NCI-H2081 (cell line): ENCODE measurements at regions not wholly inside any gene's neighbourhood (a gene's known extent, or its start where the extent isn't known, plus 50 kb on each side); places are given as distances from the start of the nearest gene placed in this dataset.

ENCODE experiments used
- DNase-seq, 2 experiments: peaks; one replicate each; lab custom pipeline; 2025; lab: John Stamatoyannopoulos, UW

- no peak for DNase-seq
Observed at GRCh38 chr1:22315315-22316078, 136.2 kb upstream of the ZBTB40 start.

GRCh38 chr1:22317231-22317919, 134.3 kb upstream of the ZBTB40 start:
- peak; percentile 19 to 41 for DNase-seq

DNA sequence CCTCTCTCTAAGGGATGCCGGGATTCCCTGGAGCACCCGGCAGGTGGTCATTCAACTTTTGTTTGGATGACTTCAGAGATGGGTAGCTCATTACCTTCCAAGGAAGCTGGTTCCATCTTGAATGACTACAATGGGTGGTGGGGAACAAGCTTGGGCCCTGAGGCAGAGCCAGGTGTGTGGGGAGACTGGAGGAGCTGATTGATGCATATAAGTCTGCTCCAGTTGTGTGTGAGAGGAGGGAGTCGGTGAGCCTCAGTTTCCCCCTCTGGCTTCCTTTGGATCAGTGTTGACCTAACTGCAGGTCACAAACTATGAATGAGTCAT, 133.8 kb upstream of the ZBTB40 start:
- DNase-seq: no peak

GRCh38 chr1:22318279-22318981, 133.2 kb upstream of the ZBTB40 start:
- peak; percentile 94 to 96 for DNase-seq

- DNase-seq: no peak
Observed at GRCh38 chr1:22319608-22320007, 132.0 kb upstream of the ZBTB40 start.

DNA sequence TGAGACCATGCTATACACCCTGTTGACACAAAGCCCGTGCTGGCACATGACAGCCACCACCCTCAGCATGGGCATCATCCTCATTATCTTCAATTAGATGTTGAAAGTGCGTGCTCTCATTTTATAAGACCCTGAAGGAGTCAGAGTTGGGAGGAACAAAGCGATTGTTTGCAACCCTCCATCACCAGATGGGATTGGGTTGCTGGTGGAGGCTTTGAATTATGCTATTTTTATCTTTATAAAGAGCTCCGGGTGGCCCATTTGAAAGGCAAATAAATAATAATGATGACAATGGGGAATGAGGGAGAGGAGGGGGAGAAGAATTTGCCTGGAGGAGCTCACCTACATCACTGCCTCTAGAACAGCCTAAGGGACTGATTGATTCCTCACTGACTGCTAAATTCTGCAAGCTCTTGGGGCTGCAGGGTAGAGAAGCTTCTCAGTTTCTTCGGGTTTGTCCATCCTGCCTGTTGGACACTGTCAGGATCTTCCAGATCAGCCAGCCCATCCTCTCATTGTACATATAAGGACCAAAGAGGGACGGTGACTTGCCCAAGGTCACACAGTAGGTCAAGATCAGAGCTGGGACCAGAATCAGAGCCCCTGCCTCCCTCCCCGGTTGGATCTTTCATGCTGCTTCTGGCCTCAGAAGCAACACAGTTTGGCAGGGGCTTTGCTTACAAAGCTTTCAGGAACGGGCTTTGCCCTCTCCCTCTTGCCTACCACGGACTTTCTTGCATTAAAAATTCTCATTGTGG, 130.9 kb upstream of the ZBTB40 start:
- DNase-seq: peak; percentile 91 to 94

DNA sequence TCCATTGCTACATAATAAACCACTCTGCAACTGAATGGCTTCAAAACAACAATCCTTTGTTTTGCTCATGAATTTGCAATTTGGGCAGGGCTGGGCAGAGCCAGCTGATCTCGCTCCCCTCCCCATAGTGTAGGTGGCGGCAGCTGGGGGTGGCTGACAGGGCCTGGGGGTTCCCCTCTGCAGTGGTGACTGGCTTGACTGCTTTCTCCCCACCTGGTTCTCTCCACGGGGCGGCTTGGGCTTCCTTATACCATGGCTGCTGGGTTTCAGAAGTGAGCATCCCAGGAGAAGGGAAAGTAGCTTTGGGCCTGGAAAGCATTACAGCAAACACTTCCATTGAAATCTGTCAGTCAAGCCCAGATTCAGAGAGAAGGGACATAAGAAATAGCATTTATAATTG, 129.7 kb upstream of the ZBTB40 start:
- no peak for DNase-seq

DNA sequence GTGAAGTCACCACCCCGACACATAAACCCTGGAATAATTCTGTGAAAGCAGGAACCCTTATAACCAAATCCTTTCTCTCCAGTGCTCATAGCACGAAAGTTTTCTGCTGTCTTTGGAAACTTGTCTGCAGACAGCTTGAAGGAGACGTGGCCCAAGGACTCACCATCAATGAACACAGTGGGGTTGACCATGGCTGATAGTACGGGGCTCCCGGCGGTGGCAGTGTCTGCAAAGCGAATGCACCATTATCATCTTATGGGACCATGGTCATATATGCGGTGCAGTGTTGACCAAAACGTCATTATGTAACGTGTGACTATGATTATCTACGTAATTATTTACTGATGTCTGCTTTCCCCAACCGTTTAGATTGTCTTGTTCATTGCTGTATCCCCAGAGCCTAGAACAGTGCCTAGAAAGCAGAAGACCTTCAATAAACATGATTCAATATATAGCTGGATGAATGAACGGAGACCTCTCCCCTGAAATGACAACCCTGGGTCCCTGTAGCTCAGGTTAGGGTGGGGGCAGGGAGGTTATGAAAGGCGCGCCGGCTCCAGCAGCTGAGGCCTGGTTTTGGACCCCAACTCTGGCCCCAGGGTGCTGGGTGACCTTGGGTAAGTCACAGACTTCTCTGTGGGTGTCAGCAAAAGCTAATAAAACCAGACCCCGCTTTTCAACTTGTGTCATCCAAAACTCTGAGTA, 128.4 kb upstream of the ZBTB40 start:
- DNase-seq: no peak

GRCh38 chr1:22323846-22324504, 127.7 kb upstream of the ZBTB40 start:
- peak in 1 of 2 experiments; percentile 21 for DNase-seq

DNA sequence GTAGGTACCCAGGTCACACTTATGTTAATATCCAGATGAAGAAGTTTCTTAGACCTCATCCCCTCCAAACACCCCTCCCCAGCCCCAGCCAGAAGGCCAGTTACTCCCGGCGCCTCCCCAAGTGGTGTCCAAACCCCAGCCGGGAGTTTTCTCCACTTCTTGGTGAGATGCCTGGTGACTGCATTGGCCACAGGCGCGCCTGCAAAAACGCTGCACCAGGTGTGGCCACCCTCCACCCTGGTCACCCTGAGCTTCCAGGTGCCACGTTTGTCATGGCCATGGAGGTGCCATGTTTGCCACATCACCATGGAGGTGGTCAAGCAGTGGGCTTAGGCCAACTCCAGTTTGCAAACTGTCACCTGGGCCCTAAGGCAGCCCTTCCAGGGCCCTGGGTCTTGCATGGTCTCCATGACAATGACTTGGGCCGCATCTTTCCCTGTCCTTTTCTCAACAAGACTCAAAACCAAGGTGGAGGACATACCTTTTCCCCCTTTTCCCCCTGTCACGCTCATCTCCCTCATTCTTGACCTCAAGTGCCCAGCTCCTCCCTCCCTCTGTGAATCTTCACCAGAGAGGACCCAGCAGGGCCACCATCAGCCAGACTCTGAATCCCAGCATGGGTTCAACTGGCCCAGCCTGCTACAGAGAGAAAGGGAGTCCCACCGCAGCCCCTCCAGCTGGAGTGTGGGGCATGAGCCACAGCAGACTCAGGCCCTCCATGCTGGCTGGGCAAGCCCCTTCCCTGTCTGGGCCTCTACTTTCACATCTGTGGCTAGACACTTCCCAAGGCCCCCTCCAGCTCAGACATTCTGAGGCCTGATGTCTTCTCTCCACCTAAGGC, 125.9 kb upstream of the ZBTB40 start:
- DNase-seq: no peak

DNA sequence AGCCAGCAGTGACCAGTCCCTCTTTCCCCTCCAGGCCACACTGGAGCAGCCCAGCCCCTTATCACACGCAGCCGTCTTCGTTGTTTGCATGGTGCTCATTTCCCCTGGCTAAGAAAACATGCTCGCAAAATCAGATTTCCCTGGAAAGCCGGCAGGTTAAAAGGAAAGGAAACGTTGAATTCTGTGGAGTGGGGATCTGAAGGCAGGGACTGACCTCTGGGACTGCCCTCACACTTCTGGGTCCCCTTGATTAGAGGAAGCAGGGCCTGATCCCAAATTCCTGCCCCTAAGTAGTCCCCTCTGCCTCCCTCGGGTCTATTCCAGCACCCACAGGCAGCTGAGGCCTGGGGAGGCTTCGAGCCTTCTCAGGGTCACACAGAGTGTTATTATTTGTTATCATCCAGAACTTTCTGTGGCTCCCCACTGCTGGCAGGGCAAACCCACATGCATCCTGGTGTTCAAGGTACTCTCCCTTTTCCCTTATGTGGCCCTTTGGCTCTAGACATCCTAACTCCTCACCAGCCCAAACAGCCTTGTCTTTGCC, 125.2 kb upstream of the ZBTB40 start:
- no peak for DNase-seq

DNA sequence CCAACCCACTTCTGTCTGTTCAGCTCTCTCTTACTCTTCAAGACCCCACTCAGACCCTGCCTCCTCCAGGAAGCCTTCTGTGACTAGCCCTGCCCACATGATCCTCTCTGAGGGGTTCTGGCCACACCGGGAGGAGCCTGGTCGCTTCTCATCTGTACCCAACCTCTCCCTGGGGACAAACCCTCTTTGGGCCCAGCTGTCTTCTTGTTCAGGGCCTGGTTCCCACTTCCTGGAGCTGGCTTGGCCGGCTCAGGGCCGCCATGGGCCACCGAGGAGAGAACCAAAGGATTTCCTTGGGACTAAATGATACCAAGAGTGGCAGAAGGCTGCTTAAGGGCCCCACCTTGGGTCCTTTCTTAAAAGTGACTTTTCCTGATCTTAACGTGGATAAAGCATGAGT, 124.7 kb upstream of the ZBTB40 start:
- no peak for DNase-seq

DNA sequence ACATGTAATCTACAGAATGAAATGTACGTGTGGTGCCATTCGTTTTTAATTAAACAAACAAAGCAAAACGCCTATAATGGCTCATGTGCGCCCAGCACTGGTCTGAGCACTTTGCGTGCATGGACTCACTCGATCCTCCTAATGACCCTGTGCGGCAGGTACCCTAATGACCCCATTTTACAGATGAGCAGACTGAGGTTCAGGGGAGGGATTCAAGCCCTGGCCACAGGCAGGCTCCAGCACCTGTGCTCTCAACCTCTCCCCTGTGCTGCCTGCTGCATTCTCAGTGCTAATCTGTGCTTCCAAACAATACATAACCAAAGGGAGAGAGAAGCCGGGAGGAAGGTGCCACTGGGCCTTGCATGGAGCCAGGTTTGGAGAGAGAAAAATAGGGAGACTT, 124.2 kb upstream of the ZBTB40 start:
- DNase-seq: no peak

- DNase-seq: no peak
Observed at GRCh38 chr1:22328331-22329147, 123.1 kb upstream of the ZBTB40 start.

- no peak for DNase-seq
Observed at GRCh38 chr1:22329148-22329515, 122.5 kb upstream of the ZBTB40 start.

GRCh38 chr1:22330092-22330759, 121.4 kb upstream of the ZBTB40 start:
- DNase-seq: no peak

GRCh38 chr1:22330760-22331119, 120.9 kb upstream of the ZBTB40 start:
- no peak for DNase-seq

DNA sequence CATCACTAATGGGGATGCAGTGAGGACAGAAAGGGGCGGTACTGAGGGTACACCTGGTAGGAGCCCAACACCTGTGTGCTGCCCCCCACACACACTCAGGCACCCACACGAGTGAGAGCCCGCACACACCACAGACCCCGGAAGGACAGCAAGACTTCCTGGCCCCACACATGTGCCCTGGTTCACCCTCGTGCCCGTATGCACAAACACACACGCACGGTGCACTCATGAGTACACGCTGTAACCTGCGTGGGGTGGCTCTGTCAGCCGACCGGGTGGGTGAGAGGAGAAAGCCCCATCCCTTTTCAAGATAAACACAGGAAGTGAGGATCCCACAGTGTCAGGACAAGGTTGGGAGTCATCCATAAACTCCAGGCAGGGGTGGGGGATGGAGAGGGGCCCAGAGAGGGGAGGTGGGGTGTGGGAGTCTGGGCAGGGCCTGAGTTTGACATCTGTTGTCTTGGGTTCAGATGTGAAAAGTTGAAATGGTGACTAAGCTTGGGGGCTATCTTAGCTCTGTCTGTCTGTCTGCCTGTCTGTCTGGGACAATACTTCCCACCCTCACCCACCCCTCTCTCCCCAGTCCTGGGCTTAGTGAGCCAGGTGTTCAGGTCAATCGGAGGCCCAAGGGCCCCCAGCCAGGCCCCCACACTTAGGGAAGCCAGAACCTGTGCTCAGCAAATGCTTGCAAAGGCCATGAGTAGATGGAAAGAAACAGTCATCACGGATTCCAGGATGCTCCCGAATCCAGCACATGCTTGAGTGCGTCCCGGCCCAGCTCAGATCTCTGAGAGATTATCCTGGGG, 119.8 kb upstream of the ZBTB40 start:
- no peak for DNase-seq
